NOMO-1 treated with DMSO at 0.1 percent for 48 hours (cell line): ENCODE measurements at regions not wholly inside any gene's neighbourhood (a gene's known extent, or its start where the extent isn't known, plus 50 kb on each side); places are given as distances from the start of the nearest gene placed in this dataset.
"Not testable (repeated sequence)": the region's sequence is repeated elsewhere in the genome, so short reads cannot be mapped to it uniquely, and the experiment has no call there.

ENCODE experiments used
- DNase-seq: peaks from one replicate; lab custom pipeline; 2025; ENCODE audit not compliant: unreplicated experiment; lab: John Stamatoyannopoulos, UW

GRCh38 chr4:129254126-129254525, 158.2 kb downstream of the C4orf33 start:
- DNase-seq, result no peak

DNA sequence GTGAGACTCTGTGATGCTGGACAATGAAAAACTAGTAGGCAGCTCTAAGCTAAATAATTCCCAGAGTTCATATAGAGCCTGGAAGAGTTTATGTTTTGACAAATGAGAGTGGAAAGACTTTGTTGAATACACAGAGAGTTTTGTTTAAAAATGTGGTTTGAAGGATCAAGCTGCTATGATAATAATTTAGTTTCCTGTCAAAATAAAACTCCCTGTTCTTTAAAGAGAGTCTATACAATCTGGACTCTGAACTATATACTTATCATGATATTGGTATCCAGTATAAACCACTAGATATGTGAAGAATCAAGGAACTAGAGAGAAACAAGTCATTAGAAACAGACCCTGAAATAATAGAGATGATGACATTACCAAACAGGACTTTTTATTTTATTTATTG, 158.6 kb downstream of the C4orf33 start:
- no peak for DNase-seq

DNA sequence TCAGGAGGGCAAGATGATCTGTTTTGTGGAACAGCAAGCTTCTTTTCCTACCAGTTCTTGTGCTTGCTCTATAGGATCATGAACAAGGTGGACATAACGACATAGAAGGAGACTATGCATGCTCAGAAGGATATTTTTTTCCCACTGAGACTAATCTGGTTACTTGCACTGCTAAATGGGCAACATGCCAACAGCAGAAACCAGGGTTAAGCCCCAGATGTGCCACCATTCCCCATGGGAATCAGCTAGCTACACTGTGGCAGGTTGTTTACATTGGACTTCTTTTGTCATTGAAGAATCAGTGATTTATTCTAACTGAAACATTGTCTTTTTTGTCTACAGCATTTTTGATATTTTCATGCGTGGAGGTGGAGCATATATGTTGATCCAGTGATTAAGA, 165.6 kb downstream of the C4orf33 start:
- DNase-seq, result no peak

- DNase-seq, result no peak
These were observed 168.2 kb downstream of the C4orf33 start for GRCh38 chr4:129264008-129264657.

GRCh38 chr4:129278868-129279267, 182.9 kb downstream of the C4orf33 start:
- DNase-seq, result no peak

- no peak for DNase-seq
These were observed 186.3 kb downstream of the C4orf33 start for GRCh38 chr4:129282293-129282692.

GRCh38 chr4:129292194-129292593, 196.2 kb downstream of the C4orf33 start:
- DNase-seq, result not testable (repeated sequence)

DNA sequence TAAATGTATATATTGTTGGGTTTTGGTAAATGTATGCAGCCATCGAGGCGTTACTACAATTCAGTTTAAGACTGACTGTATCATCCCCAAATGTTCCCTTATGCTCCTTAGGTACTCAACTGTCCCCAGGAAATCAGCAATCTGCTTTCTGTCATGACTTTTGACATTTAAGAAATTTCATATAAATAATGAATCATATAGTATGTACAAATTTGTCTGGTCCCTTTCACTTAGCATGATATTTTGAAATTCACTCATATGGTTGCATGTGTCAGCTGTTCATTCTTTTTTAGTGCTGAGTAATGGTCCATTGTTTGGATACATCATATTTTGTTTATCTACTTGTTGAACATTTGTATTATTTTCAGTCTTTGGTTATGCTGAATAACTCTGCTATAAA, 218.8 kb downstream of the C4orf33 start:
- no peak for DNase-seq

- DNase-seq, result no peak
These were observed 227.0 kb downstream of the C4orf33 start for GRCh38 chr4:129322920-129323319.

DNA sequence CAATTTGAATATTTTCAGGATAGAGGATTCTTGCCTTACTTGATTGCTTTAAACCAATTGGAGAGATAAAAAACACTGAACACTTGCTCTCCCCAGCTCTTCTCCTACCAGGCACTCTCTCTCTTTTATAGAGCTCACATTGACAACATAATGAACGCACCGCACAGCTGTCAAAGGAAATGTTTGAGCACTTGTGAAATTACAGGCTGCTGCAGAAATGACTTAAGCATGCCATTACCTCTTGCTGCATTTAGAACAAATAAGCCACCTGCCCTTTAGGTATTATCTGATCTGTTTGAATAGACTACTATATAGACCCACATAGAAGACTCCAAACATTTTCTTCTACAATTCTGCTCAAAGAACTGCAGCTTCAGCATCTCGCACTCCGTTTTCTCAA, 227.7 kb downstream of the C4orf33 start:
- DNase-seq, result no peak

DNA sequence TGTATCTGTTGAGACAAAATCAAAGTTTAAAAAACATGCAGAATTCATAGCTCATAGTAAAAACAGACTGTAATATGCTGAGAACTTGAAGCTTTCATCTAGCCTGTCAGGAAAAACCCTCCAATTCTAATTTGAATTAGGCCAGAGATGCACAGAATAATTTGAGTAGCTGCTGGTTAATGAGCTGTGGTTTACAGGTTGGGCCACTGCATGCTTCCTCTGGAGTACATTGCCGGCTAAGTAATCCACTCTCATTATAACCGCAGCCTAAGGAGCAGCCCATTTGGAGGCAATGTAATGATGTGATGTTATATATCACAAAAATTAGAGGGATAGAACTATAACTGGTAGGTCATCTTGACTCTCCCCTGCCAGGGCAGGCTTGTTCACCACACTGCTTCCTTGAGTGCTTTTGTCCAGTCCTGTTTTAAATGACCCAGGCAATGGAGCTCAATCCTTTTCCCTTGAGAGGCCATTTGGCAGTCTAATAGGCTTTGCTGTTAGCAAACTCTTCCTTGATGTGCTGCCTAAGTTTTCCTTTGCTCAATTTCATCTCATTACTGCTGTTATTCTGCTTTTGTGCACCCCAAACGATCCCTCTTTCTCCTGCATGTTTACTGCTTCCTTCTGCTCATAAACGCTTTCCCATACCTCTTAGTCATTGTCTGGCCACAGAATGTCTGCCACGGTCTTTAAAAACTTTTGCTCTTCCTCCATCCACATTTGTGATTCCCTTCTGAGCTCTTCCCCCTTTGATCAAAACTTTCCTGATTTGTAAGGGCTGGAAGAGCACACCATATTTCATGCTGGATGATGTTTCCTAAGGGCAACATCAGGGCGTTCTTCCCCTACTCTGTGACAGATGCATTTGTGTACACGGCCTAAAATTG, 230.9 kb downstream of the C4orf33 start:
- peak; percentile 20 for DNase-seq

DNA sequence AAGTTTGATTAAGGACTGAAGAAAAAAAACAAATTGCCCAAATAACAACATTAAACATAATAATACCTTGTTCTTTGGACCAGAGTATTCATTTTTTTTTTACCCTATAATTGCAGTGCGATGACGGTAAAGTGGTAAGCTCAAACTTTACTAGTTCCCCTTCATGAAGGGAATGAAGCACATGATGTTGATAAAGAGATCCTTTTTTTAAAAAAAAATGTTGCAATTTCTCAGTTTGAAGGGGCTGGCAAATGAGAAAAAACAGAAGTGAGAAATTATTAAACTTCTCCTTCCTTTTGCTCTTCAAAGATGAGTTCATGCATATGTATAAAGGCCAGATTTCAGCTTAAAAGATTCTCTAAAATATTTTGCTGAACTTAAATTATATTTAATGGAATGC, 231.7 kb downstream of the C4orf33 start:
- DNase-seq, result peak; percentile 85

GRCh38 chr4:129328162-129328561, 232.2 kb downstream of the C4orf33 start:
- DNase-seq, result peak; percentile 37

DNA sequence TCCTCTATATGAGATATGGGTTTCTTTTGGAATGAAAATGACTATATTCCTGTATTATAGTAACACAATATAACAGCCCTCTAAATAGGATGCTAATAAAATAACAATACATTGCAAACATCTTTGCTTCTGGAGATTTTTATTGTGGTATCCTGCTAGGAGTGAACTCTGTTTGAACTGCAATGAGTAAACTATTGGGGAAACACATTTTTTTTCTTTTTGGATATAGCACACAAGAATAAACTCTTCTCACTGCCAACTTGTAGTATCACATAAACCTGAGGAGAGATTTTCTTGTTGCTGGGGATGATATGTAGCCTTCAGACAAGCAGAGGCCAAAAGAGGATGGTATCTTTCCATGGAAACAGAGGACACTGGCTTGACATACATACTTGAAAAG, 238.2 kb downstream of the C4orf33 start:
- DNase-seq, result no peak

DNA sequence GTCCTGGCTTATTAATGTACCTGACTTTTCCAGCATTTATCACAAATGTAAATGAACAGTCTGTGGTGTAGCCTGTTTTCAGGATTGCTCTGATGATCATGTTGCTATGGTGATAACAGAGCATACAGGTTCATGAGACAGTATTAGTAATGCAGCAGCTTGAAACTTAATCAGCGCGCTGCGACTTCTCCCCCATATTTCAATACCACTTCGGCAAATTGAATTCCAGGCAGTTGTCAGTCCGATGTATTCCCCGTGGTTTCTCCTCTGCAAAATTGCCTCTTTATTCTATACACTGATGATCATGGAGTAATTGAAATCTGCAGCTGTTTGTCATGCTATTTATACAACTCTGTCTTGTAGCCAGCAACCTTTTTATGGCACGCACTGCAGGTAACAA, 239.3 kb downstream of the C4orf33 start:
- no peak for DNase-seq

DNA sequence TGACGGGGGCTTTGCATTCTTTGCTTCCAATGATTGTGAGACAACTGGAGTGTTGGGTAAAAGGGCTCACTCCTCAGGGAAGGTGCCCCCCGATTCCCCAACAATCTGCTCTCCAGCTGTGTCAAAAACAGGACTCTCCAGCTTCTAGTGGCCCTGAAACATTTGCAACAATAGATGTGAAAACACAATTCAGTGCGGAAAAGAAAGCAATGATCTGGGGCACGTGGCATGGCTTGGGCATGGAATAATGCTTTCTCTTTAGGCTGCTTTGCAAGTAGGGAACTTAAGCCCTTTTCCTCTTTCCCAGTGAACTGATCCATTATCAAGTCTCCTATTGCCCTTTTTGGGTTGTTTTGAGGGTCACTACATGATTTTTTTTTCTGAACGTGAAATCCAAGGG, 239.9 kb downstream of the C4orf33 start:
- no peak for DNase-seq

DNA sequence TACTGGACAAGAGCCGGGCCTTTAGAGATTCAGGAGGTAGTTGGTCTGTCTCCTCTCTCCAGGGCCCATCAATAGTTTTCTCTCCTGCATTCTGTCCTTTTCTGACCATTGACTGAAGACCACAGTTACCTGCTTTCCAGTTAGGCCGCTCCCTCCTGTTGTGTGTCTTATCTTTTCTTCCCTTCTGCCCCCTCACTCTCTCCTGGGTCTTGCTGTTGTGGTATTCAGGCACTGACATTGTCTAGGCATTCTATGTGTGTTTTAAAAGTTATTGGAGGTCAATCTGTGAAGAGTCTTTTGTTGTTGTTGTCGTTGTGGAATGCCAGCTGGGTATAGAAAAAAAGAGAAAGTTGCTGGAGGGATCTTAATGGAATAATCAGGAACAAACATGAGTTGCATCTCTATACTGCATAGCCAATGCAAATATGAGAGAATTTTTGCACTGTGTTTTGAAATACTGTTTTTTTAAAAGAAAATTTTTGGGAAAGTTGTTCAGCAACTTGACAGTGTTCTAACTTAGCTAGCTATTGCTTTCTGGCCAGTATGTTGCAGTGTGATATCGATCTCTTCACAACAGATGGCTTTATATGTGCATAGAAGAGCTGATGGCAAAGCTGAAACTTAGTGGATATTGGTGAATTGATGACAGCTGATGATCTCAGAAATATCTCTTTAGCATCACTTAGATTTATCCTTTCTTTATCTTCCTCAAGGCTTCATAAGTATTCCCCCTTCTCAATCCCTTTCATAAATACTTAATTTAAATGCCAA, 240.7 kb downstream of the C4orf33 start:
- DNase-seq, result no peak

- DNase-seq, result no peak
These were observed 241.3 kb downstream of the C4orf33 start for GRCh38 chr4:129337228-129337620.

- peak; percentile 93 for DNase-seq
These were observed 247.0 kb downstream of the C4orf33 start for GRCh38 chr4:129342819-129343408.

- peak; percentile 57 for DNase-seq
These were observed 248.1 kb downstream of the C4orf33 start for GRCh38 chr4:129344058-129344457.

GRCh38 chr4:129345609-129346008, 249.7 kb downstream of the C4orf33 start:
- DNase-seq, result peak; percentile 69
